ENCODE measurements at regions not wholly inside any gene's neighbourhood (a gene's known extent, or its start where the extent isn't known, plus 50 kb on each side); places are given as distances from the start of the nearest gene placed in this dataset.

- TF ChIP-seq CTCF (conservative IDR thresholded peaks at IDR 0.05): no peak
- no peak for TF ChIP-seq EZH2 (IDR thresholded peaks at IDR 0.05; ENCODE audit: low read depth)
Observed at GRCh38 chr2:66697366-66697765, 262.4 kb downstream of the MEIS1 start.
